ENCODE measurements at regions not wholly inside any gene's neighbourhood (a gene's known extent, or its start where the extent isn't known, plus 50 kb on each side); places are given as distances from the start of the nearest gene placed in this dataset.

DNA sequence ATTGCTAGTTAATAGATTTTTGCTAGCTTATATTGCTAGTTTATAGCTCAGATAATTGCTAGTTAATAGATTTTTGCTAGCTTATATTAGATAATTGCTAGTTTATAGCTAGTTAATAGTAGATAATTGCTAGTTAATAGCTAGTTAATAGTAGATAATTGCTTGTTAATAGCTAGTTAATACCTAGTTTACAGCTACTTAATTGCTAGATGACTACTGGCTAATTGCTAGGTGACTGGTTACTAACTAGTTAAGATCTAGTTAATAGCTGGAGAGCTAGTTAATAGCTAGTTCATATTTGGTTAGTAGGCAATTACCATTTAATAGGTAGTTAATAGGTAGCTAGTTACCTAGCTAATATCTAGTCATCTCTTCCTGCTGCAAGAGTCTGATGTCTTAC is 633.8 kb upstream of the CT83 start:
- no peak for TF ChIP-seq POLR2A (IDR thresholded peaks at IDR 0.05)
- TF ChIP-seq, protein P1, sequence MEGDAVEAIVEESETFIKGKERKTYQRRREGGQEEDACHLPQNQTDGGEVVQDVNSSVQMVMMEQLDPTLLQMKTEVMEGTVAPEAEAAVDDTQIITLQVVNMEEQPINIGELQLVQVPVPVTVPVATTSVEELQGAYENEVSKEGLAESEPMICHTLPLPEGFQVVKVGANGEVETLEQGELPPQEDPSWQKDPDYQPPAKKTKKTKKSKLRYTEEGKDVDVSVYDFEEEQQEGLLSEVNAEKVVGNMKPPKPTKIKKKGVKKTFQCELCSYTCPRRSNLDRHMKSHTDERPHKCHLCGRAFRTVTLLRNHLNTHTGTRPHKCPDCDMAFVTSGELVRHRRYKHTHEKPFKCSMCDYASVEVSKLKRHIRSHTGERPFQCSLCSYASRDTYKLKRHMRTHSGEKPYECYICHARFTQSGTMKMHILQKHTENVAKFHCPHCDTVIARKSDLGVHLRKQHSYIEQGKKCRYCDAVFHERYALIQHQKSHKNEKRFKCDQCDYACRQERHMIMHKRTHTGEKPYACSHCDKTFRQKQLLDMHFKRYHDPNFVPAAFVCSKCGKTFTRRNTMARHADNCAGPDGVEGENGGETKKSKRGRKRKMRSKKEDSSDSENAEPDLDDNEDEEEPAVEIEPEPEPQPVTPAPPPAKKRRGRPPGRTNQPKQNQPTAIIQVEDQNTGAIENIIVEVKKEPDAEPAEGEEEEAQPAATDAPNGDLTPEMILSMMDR (IDR thresholded peaks at IDR 0.05 in 8 of 11, conservative IDR thresholded peaks at IDR 0.05 in 3 of 11): no peak
